ENCODE measurements at regions not wholly inside any gene's neighbourhood (a gene's known extent, or its start where the extent isn't known, plus 50 kb on each side); places are given as distances from the start of the nearest gene placed in this dataset.

- no peak for DNase-seq (ENCODE audit: low spot score)
Measured at GRCh38 chr3:46113608-46114007, 86.3 kb upstream of the XCR1 start.

- no peak for DNase-seq (ENCODE audit: low spot score)
Measured at GRCh38 chr3:46112984-46113383, 85.7 kb upstream of the XCR1 start.

- no peak for DNase-seq (ENCODE audit: low spot score)
Measured at GRCh38 chr3:46112296-46112695, 85.0 kb upstream of the XCR1 start.

GRCh38 chr3:46110701-46111493 lies 83.6 kb upstream of the XCR1 start:
- DNase-seq (ENCODE audit: low spot score), result peak; percentile 47

GRCh38 chr3:46107682-46108081 lies 80.4 kb upstream of the XCR1 start:
- no peak for DNase-seq (ENCODE audit: low spot score)

- no peak for DNase-seq (ENCODE audit: low spot score)
Measured at GRCh38 chr3:46105306-46105919, 78.1 kb upstream of the XCR1 start.

- DNase-seq (ENCODE audit: low spot score), result no peak
Measured at GRCh38 chr3:46104706-46105105, 77.4 kb upstream of the XCR1 start.

- no peak for DNase-seq (ENCODE audit: low spot score)
Measured at GRCh38 chr3:46102780-46103130, 75.5 kb upstream of the XCR1 start.

- DNase-seq (ENCODE audit: low spot score), result no peak
Measured at GRCh38 chr3:46102059-46102779, 74.9 kb upstream of the XCR1 start.

- peak; percentile 31 for DNase-seq (ENCODE audit: low spot score)
Measured at GRCh38 chr3:46100812-46101211, 73.5 kb upstream of the XCR1 start.

- no peak for DNase-seq (ENCODE audit: low spot score)
Measured at GRCh38 chr3:46098319-46098761, 71.1 kb upstream of the XCR1 start.

- DNase-seq (ENCODE audit: low spot score), result no peak
Measured at GRCh38 chr3:46097691-46098241, 70.5 kb upstream of the XCR1 start.

GRCh38 chr3:46096781-46097180 lies 69.5 kb upstream of the XCR1 start:
- no peak for DNase-seq (ENCODE audit: low spot score)

GRCh38 chr3:46096336-46096735 lies 69.1 kb upstream of the XCR1 start:
- DNase-seq (ENCODE audit: low spot score), result no peak

GRCh38 chr3:46095307-46095706 lies 68.0 kb upstream of the XCR1 start:
- no peak for DNase-seq (ENCODE audit: low spot score)

- no peak for DNase-seq (ENCODE audit: low spot score)
Measured at GRCh38 chr3:46094506-46094905, 67.2 kb upstream of the XCR1 start.

GRCh38 chr3:46093966-46094365 lies 66.7 kb upstream of the XCR1 start:
- DNase-seq (ENCODE audit: low spot score), result no peak

- no peak for DNase-seq (ENCODE audit: low spot score)
Measured at GRCh38 chr3:46093327-46093942, 66.2 kb upstream of the XCR1 start.

- no peak for DNase-seq (ENCODE audit: low spot score)
Measured at GRCh38 chr3:46092702-46093080, 65.4 kb upstream of the XCR1 start.

GRCh38 chr3:46091741-46092701 lies 64.7 kb upstream of the XCR1 start:
- DNase-seq (ENCODE audit: low spot score), result no peak

GRCh38 chr3:46091046-46091445 lies 63.8 kb upstream of the XCR1 start:
- no peak for DNase-seq (ENCODE audit: low spot score)
